ENCODE measurements at regions not wholly inside any gene's neighbourhood (a gene's known extent, or its start where the extent isn't known, plus 50 kb on each side); places are given as distances from the start of the nearest gene placed in this dataset.

DNA sequence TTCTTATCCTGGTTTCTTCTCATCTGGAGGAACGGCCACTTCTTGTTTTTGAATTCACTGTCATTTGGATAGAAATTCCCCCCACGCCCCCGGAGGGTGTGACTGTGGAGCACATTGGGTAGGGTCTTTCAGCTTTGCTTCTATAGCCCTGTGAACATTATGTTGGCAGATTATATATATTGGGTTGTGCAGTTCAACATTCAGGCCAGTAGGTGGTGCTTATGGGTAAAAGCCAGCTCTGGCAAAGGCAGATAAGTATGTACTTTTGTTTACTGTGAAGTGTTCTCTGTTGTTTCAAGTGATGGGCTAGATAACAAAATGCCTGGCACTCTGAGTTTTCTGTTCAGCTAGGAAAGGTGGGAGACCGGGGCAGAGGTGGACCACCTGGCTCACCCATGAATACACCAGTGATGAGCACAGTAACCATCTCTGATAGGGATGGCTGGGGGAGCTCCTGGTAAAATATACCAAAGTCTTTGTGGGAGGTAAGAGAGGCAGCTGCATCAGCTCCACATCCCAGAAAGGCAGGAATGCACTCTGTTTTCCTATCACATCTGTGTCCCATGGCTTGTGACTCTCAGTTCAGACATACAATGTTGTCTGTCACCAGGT, 1348.2 kb upstream of the RAG2 start:
- BruUV-seq (replicated peaks) = no TSS peak
- intact Hi-C loops (cut with micrococcal nuclease; ENCODE audit: unreplicated experiment) = no loop called here
- Histone ChIP-seq H3K9me3 (ENCODE audit: control insufficient read depth, insufficient read depth, low read depth, low read length) (peaks cover 8% of the 10 kb centered on the region; the same call in 1 of the 2 replicates), H3K27ac (ENCODE audit: low read length) (no peak overlapping the region), H3K36me3 (ENCODE audit: control insufficient read depth, insufficient read depth, low read length) (no peaks in the 10 kb centered on the region), H3K4me1 (ENCODE audit: control insufficient read depth, insufficient read depth, low read length) (no peaks in the 10 kb centered on the region), H3K27me3 (ENCODE audit: control insufficient read depth, insufficient read depth, low read length) (no peaks in the 10 kb centered on the region), H3K4me3 (ENCODE audit: low read depth in 2 of 2, low read length in 2 of 2) (no peak overlapping the region)
- DNase-seq (ENCODE audit: low read depth, low spot score) (peak; percentile 12), ATAC-seq (no peak)
- ChIA-PET POLR2A (no interaction called here), CTCF (no interaction called here)
- in situ Hi-C loops (cut with HindIII; ENCODE audit: low pct_unique_long_range_greater_than_20kb, low sequenced_read_pairs) = no loop called here
- no peak for TF ChIP-seq SIN3A (IDR thresholded peaks at IDR 0.05; ENCODE audit: borderline replicate concordance, insufficient read depth, low read depth, low read length)
- no peak for TF ChIP-seq POLR2AphosphoS5 (IDR thresholded peaks at IDR 0.05; ENCODE audit: low read depth, low read length)
- TF ChIP-seq, protein P1, sequence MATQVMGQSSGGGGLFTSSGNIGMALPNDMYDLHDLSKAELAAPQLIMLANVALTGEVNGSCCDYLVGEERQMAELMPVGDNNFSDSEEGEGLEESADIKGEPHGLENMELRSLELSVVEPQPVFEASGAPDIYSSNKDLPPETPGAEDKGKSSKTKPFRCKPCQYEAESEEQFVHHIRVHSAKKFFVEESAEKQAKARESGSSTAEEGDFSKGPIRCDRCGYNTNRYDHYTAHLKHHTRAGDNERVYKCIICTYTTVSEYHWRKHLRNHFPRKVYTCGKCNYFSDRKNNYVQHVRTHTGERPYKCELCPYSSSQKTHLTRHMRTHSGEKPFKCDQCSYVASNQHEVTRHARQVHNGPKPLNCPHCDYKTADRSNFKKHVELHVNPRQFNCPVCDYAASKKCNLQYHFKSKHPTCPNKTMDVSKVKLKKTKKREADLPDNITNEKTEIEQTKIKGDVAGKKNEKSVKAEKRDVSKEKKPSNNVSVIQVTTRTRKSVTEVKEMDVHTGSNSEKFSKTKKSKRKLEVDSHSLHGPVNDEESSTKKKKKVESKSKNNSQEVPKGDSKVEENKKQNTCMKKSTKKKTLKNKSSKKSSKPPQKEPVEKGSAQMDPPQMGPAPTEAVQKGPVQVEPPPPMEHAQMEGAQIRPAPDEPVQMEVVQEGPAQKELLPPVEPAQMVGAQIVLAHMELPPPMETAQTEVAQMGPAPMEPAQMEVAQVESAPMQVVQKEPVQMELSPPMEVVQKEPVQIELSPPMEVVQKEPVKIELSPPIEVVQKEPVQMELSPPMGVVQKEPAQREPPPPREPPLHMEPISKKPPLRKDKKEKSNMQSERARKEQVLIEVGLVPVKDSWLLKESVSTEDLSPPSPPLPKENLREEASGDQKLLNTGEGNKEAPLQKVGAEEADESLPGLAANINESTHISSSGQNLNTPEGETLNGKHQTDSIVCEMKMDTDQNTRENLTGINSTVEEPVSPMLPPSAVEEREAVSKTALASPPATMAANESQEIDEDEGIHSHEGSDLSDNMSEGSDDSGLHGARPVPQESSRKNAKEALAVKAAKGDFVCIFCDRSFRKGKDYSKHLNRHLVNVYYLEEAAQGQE (IDR thresholded peaks at IDR 0.05; ENCODE audit: insufficient read depth in 1 of 2, low read depth in 2 of 2, low read length in 1 of 2) = no peak
- TF ChIP-seq, protein P2, sequence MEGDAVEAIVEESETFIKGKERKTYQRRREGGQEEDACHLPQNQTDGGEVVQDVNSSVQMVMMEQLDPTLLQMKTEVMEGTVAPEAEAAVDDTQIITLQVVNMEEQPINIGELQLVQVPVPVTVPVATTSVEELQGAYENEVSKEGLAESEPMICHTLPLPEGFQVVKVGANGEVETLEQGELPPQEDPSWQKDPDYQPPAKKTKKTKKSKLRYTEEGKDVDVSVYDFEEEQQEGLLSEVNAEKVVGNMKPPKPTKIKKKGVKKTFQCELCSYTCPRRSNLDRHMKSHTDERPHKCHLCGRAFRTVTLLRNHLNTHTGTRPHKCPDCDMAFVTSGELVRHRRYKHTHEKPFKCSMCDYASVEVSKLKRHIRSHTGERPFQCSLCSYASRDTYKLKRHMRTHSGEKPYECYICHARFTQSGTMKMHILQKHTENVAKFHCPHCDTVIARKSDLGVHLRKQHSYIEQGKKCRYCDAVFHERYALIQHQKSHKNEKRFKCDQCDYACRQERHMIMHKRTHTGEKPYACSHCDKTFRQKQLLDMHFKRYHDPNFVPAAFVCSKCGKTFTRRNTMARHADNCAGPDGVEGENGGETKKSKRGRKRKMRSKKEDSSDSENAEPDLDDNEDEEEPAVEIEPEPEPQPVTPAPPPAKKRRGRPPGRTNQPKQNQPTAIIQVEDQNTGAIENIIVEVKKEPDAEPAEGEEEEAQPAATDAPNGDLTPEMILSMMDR (IDR thresholded peaks at IDR 0.05) = peak; percentile 73
- no peak for TF ChIP-seq TCF7L2 (IDR thresholded peaks at IDR 0.05; ENCODE audit: low read depth, low read length)

DNA sequence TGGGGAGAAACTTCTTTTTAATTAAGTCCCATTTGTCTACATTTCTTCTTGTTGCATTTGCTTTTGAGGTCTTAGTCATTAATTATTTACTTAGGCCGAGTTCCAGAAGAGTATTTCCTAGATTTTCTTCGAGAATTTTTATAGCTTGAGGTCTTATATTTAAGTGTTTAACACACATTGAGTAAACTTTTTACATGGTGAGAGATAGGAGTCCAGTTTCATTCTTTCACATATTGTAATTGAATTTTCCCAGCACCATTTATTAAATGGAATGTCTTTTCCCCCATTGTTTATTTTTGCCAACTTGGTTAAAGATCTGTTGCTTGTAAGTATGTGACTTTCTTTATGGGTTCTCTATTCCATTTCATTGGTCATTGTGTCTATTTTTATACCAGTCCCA, 1344.0 kb upstream of the RAG2 start:
- no peaks in the 10 kb centered on the region for H3K36me3 ChIP-seq (ENCODE audit: control insufficient read depth, insufficient read depth, low read length)
- H3K27me3 ChIP-seq (ENCODE audit: control insufficient read depth, insufficient read depth, low read length) = no peaks in the 10 kb centered on the region
- POLR2A ChIA-PET = no interaction called here
- CTCF ChIA-PET = no interaction called here
- in situ Hi-C loops (cut with HindIII; ENCODE audit: low pct_unique_long_range_greater_than_20kb, low sequenced_read_pairs) = no loop called here
- TF ChIP-seq POLR2AphosphoS5 (IDR thresholded peaks at IDR 0.05; ENCODE audit: low read depth, low read length) (no peak), SIN3A (IDR thresholded peaks at IDR 0.05; ENCODE audit: borderline replicate concordance, insufficient read depth, low read depth, low read length) (no peak), TCF7L2 (IDR thresholded peaks at IDR 0.05; ENCODE audit: low read depth, low read length) (no peak)
- TF ChIP-seq, protein P2 (IDR thresholded peaks at IDR 0.05) = no peak
- TF ChIP-seq, protein P1 (IDR thresholded peaks at IDR 0.05; ENCODE audit: insufficient read depth in 1 of 2, low read depth in 2 of 2, low read length in 1 of 2) = no peak
- BruUV-seq (replicated peaks) = no TSS peak
- no peaks in the 10 kb centered on the region for H3K4me1 ChIP-seq (ENCODE audit: control insufficient read depth, insufficient read depth, low read length)
- no peak overlapping the region for H3K27ac ChIP-seq (ENCODE audit: low read length)
- DNase-seq (ENCODE audit: low read depth, low spot score) (no peak), ATAC-seq (no peak)
- peaks cover 8% of the 10 kb centered on the region; the same call in 1 of the 2 replicates for H3K9me3 ChIP-seq (ENCODE audit: control insufficient read depth, insufficient read depth, low read depth, low read length)
- intact Hi-C loops (cut with micrococcal nuclease; ENCODE audit: unreplicated experiment) = no loop called here
- no peak overlapping the region for H3K4me3 ChIP-seq (ENCODE audit: low read depth in 2 of 2, low read length in 2 of 2)

All from Panc1 (cell line).